Parathyroid adenoma (tissue), 2 donors: ENCODE measurements at regions not wholly inside any gene's neighbourhood (a gene's known extent, or its start where the extent isn't known, plus 50 kb on each side); places are given as distances from the start of the nearest gene placed in this dataset.

Source experiments
- H2AFZ ChIP-seq: fragments of 300-600 bp; sonication (generic); one replicate; pipeline ENCODE4 v1.7.0; 2017; ENCODE audit warnings: antibody characterized with exemption, mild to moderate bottlenecking
- H3K27ac ChIP-seq: fragments of 300-600 bp; sonication (generic); one replicate; pipeline ENCODE4 v1.7.0; 2017
- H3K27me3 ChIP-seq: fragments of 300-600 bp; sonication (generic); one replicate; pipeline ENCODE4 v1.7.0; 2017; ENCODE audit warnings: low read length; ENCODE audit not compliant: control insufficient read depth, insufficient read depth
- H3K36me3 ChIP-seq: fragments of 300-600 bp; sonication (generic); one replicate; pipeline ENCODE4 v1.7.0; 2017; ENCODE audit warnings: low read length; ENCODE audit not compliant: control insufficient read depth, insufficient read depth
- H3K4me1 ChIP-seq: fragments of 300-600 bp; sonication (generic); one replicate; pipeline ENCODE4 v1.7.0; 2017; ENCODE audit warnings: control low read depth
- H3K4me2 ChIP-seq: fragments of 300-600 bp; sonication (generic); one replicate; pipeline ENCODE4 v1.7.0; 2017; ENCODE audit warnings: low read length
- H3K4me3 ChIP-seq: fragments of 300-600 bp; sonication (generic); one replicate; pipeline ENCODE4 v1.7.0; 2017; ENCODE audit warnings: low read depth, low read length
- H3K79me2 ChIP-seq: fragments of 300-600 bp; sonication (generic); one replicate; pipeline ENCODE4 v1.7.0; 2017; ENCODE audit warnings: control low read depth
- H3K9ac ChIP-seq: fragments of 300-600 bp; sonication (generic); one replicate; pipeline ENCODE4 v1.7.0; 2017; ENCODE audit warnings: mild to moderate bottlenecking
- H3K9me3 ChIP-seq: fragments of 300-600 bp; sonication (generic); one replicate; pipeline ENCODE4 v1.7.0; 2017; ENCODE audit warnings: low read length; ENCODE audit not compliant: control insufficient read depth
- CTCF ChIP-seq: fragments of 300-600 bp; sonication (generic); IDR thresholded peaks from one replicate; pipeline ENCODE4 v1.7.0; 2017; ENCODE audit warnings: antibody characterized with exemption, mild to moderate bottlenecking
- donor health status: primary hyperparathyroidism.

GRCh38 chr2:107024269-107024668 lies 138.3 kb upstream of the ST6GAL2 start:
- Histone ChIP-seq H3K4me1 (no peaks in the 10 kb centered on the region), H3K27me3 (no peaks in the 10 kb centered on the region), H3K79me2 (no peaks in the 10 kb centered on the region), H3K4me2 (no peak overlapping the region), H3K9me3 (no peaks in the 10 kb centered on the region), H3K36me3 (no peaks in the 10 kb centered on the region), H3K9ac (no peak overlapping the region), H2AFZ (no peak overlapping the region), H3K27ac (no peak overlapping the region), H3K4me3 (no peak overlapping the region)
- TF ChIP-seq CTCF, result no peak

- Histone ChIP-seq H2AFZ (no peak overlapping the region), H3K4me1 (no peaks in the 10 kb centered on the region), H3K79me2 (no peaks in the 10 kb centered on the region), H3K36me3 (no peaks in the 10 kb centered on the region), H3K27me3 (no peaks in the 10 kb centered on the region), H3K4me3 (no peak overlapping the region), H3K9ac (no peak overlapping the region), H3K9me3 (no peaks in the 10 kb centered on the region), H3K27ac (no peak overlapping the region), H3K4me2 (no peak overlapping the region)
- TF ChIP-seq CTCF, result no peak
Measured at GRCh38 chr2:107025291-107025857, 139.4 kb upstream of the ST6GAL2 start.

GRCh38 chr2:107025869-107026380 lies 140.0 kb upstream of the ST6GAL2 start:
- H3K79me2 ChIP-seq, result no peaks in the 10 kb centered on the region
- TF ChIP-seq CTCF, result no peak
- H3K9me3 ChIP-seq, result no peaks in the 10 kb centered on the region
- no peaks in the 10 kb centered on the region for H3K27me3 ChIP-seq
- no peak overlapping the region for H2AFZ ChIP-seq
- no peak overlapping the region for H3K4me3 ChIP-seq
- H3K4me2 ChIP-seq, result no peak overlapping the region
- H3K36me3 ChIP-seq, result no peaks in the 10 kb centered on the region
- no peak overlapping the region for H3K27ac ChIP-seq
- no peak overlapping the region for H3K9ac ChIP-seq
- H3K4me1 ChIP-seq, result no peaks in the 10 kb centered on the region

- Histone ChIP-seq H3K9me3 (no peaks in the 10 kb centered on the region), H2AFZ (no peak overlapping the region), H3K4me1 (no peaks in the 10 kb centered on the region), H3K4me2 (no peak overlapping the region), H3K79me2 (no peaks in the 10 kb centered on the region), H3K27me3 (no peaks in the 10 kb centered on the region), H3K9ac (no peak overlapping the region), H3K36me3 (no peaks in the 10 kb centered on the region), H3K27ac (no peak overlapping the region), H3K4me3 (no peak overlapping the region)
- TF ChIP-seq CTCF, result no peak
Measured at GRCh38 chr2:107027205-107027604, 141.2 kb upstream of the ST6GAL2 start.

GRCh38 chr2:107027810-107028209 lies 141.8 kb upstream of the ST6GAL2 start:
- Histone ChIP-seq H2AFZ (no peak overlapping the region), H3K9ac (no peak overlapping the region), H3K9me3 (no peaks in the 10 kb centered on the region), H3K27me3 (no peaks in the 10 kb centered on the region), H3K4me1 (no peaks in the 10 kb centered on the region), H3K4me2 (no peak overlapping the region), H3K27ac (no peak overlapping the region), H3K36me3 (no peaks in the 10 kb centered on the region), H3K79me2 (no peaks in the 10 kb centered on the region), H3K4me3 (no peak overlapping the region)
- no peak for TF ChIP-seq CTCF
